Fibroblast of the conjunctiva (primary cell): ENCODE measurements at regions not wholly inside any gene's neighbourhood (a gene's known extent, or its start where the extent isn't known, plus 50 kb on each side); places are given as distances from the start of the nearest gene placed in this dataset.
"Not testable (repeated sequence)": the region's sequence is repeated elsewhere in the genome, so short reads cannot be mapped to it uniquely, and the experiment has no call there.

Source experiments
- DNase-seq: peaks from one replicate; pipeline ENCODE4 v3.0.0-alpha.2; 2010; ENCODE audit warnings: low read depth

GRCh38 chr14:59058776-59059175 is 129.7 kb upstream of the DAAM1 start:
- not testable (repeated sequence) for DNase-seq

GRCh38 chr14:59060841-59061240 is 127.6 kb upstream of the DAAM1 start:
- DNase-seq, result no peak

GRCh38 chr14:59061292-59061691 is 127.2 kb upstream of the DAAM1 start:
- DNase-seq, result no peak

GRCh38 chr14:59063259-59063658 is 125.2 kb upstream of the DAAM1 start:
- no peak for DNase-seq

GRCh38 chr14:59067127-59067894 is 121.2 kb upstream of the DAAM1 start:
- no peak for DNase-seq

GRCh38 chr14:59069163-59069854 is 119.2 kb upstream of the DAAM1 start:
- no peak for DNase-seq

GRCh38 chr14:59075506-59075905 is 113.0 kb upstream of the DAAM1 start:
- no peak for DNase-seq

- peak; percentile 21 for DNase-seq
Measured at GRCh38 chr14:59081720-59082119, 106.7 kb upstream of the DAAM1 start.

GRCh38 chr14:59085207-59085739 is 103.2 kb upstream of the DAAM1 start:
- DNase-seq, result no peak

GRCh38 chr14:59086241-59086882 is 102.1 kb upstream of the DAAM1 start:
- peak; percentile 16 for DNase-seq

- DNase-seq, result no peak
Measured at GRCh38 chr14:59087240-59087639, 101.2 kb upstream of the DAAM1 start.

GRCh38 chr14:59087711-59088110 is 100.8 kb upstream of the DAAM1 start:
- no peak for DNase-seq

- DNase-seq, result no peak
Measured at GRCh38 chr14:59090572-59090971, 97.9 kb upstream of the DAAM1 start.

GRCh38 chr14:59091404-59091803 is 97.1 kb upstream of the DAAM1 start:
- DNase-seq, result no peak

- DNase-seq, result no peak
Measured at GRCh38 chr14:59091976-59092375, 96.5 kb upstream of the DAAM1 start.

- no peak for DNase-seq
Measured at GRCh38 chr14:59093902-59094301, 94.6 kb upstream of the DAAM1 start.

- DNase-seq, result no peak
Measured at GRCh38 chr14:59096303-59096702, 92.2 kb upstream of the DAAM1 start.

- no peak for DNase-seq
Measured at GRCh38 chr14:59097681-59098080, 90.8 kb upstream of the DAAM1 start.

GRCh38 chr14:59098377-59098776 is 90.1 kb upstream of the DAAM1 start:
- no peak for DNase-seq

GRCh38 chr14:59100205-59100604 is 88.3 kb upstream of the DAAM1 start:
- DNase-seq, result no peak

- DNase-seq, result no peak
Measured at GRCh38 chr14:59101476-59101875, 87.0 kb upstream of the DAAM1 start.

- DNase-seq, result no peak
Measured at GRCh38 chr14:59103396-59103795, 85.1 kb upstream of the DAAM1 start.

- no peak for DNase-seq
Measured at GRCh38 chr14:59107819-59108218, 80.6 kb upstream of the DAAM1 start.
